Type B pancreatic cell (in vitro differentiated cells): ENCODE measurements at regions not wholly inside any gene's neighbourhood (a gene's known extent, or its start where the extent isn't known, plus 50 kb on each side); places are given as distances from the start of the nearest gene placed in this dataset.

Experiments
- DNase-seq: peaks from one replicate; pipeline ENCODE4 v3.0.0; 2021; ENCODE audit warnings: mixed read lengths; ENCODE audit not compliant: unreplicated experiment; ENCODE audit errors: extremely low spot score
- H3K27ac Mint-ChIP-seq: 2 replicates; pipeline ENCODE4 v1.8.0; 2021; ENCODE audit warnings: mild to moderate bottlenecking, mixed read lengths
- H3K27me3 Mint-ChIP-seq: 2 replicates; pipeline ENCODE4 v1.8.0; 2021; ENCODE audit warnings: mixed read lengths
- H3K36me3 Mint-ChIP-seq: 2 replicates; pipeline ENCODE4 v1.8.0; 2021; ENCODE audit warnings: mixed read lengths
- H3K4me1 Mint-ChIP-seq: one replicate; pipeline ENCODE4 v1.8.0; 2021; ENCODE audit warnings: mixed read lengths; ENCODE audit not compliant: unreplicated experiment
- H3K4me3 Mint-ChIP-seq: 2 replicates; pipeline ENCODE4 v1.8.0; 2021; ENCODE audit warnings: mild to moderate bottlenecking, mixed read lengths
- H3K9me3 Mint-ChIP-seq: 2 replicates; pipeline ENCODE4 v1.8.0; 2021; ENCODE audit warnings: mixed read lengths
- TF ChIP-seq, protein P1 (sequence below): fragments of 200-600 bp; sonication (generic); conservative IDR thresholded peaks from 2 replicates; pipeline ENCODE4 v1.5.0; 2021; ENCODE audit warnings: antibody characterized with exemption, mild to moderate bottlenecking

DNA sequence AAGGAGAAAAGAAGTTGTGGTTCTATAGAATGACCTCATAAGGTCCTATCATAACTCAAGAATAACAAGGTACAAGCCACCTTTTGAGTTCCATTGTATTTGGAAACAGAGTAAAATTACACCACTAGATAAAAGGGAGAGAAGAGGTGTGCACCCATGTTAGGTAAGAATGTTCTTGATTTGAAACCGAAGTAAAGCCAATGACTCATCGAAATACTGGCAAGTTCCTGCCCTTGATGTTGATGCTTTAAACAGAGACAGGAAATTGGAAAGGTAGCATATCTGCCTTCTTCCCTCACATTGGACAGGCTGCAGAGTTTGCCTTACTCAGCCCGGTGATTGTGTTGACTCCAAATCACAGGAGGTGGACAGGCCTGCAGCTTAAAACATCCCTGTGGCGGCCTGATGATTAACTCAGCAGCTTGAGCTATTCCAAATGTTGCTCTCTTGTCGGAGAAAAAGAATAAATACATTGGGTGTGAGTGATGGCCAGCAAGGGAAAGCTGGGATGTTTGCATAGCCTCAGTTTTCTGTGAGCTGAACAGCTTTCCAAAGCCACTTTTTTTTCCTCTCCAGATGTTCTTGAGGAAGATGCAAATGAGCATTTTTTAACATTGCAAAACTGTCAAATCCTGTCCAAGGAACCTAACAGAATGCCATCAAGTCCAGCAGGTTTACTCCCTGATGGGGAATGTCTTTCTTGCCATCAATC is 321.1 kb downstream of the NKX6-1 start:
- no peaks in the 10 kb centered on the region for H3K36me3 Mint-ChIP-seq
- TF ChIP-seq, protein P1, sequence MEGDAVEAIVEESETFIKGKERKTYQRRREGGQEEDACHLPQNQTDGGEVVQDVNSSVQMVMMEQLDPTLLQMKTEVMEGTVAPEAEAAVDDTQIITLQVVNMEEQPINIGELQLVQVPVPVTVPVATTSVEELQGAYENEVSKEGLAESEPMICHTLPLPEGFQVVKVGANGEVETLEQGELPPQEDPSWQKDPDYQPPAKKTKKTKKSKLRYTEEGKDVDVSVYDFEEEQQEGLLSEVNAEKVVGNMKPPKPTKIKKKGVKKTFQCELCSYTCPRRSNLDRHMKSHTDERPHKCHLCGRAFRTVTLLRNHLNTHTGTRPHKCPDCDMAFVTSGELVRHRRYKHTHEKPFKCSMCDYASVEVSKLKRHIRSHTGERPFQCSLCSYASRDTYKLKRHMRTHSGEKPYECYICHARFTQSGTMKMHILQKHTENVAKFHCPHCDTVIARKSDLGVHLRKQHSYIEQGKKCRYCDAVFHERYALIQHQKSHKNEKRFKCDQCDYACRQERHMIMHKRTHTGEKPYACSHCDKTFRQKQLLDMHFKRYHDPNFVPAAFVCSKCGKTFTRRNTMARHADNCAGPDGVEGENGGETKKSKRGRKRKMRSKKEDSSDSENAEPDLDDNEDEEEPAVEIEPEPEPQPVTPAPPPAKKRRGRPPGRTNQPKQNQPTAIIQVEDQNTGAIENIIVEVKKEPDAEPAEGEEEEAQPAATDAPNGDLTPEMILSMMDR, result no peak
- H3K9me3 Mint-ChIP-seq, result no peaks in the 10 kb centered on the region
- H3K4me1 Mint-ChIP-seq, result no peaks in the 10 kb centered on the region
- H3K27me3 Mint-ChIP-seq, result no peaks in the 10 kb centered on the region
- DNase-seq, result no peak
- H3K4me3 Mint-ChIP-seq, result no peak overlapping the region
- H3K27ac Mint-ChIP-seq, result no peak overlapping the region

DNA sequence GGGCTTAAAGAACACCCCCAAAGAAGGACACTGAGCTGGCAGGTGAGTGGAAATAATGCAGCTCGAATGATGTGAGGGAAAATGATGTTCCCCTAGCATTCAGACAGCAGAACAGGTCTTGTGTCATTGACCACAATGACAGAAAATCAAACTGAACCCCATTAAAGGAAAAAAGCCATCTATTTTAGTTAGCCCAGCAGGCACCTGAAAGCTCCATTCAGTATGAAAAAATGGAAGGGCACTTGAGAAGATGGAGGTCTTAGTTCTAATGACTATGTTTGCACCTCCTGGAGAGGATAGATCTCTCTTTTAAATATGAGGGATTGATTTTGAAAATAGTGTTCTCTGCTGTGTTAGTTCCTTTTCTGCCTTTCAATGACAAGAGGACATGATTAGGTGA is 323.1 kb downstream of the NKX6-1 start:
- no peak overlapping the region for H3K27ac Mint-ChIP-seq
- H3K4me3 Mint-ChIP-seq, result no peak overlapping the region
- TF ChIP-seq, protein P1, result no peak
- no peaks in the 10 kb centered on the region for H3K27me3 Mint-ChIP-seq
- H3K4me1 Mint-ChIP-seq, result no peaks in the 10 kb centered on the region
- H3K36me3 Mint-ChIP-seq, result no peaks in the 10 kb centered on the region
- no peaks in the 10 kb centered on the region for H3K9me3 Mint-ChIP-seq
- no peak for DNase-seq

- Mint-ChIP-seq H3K4me3 (no peak overlapping the region), H3K4me1 (no peaks in the 10 kb centered on the region), H3K27ac (no peak overlapping the region), H3K27me3 (no peaks in the 10 kb centered on the region), H3K9me3 (no peaks in the 10 kb centered on the region), H3K36me3 (no peaks in the 10 kb centered on the region)
- no peak for DNase-seq
- TF ChIP-seq, protein P1, result no peak
These were observed 327.2 kb downstream of the NKX6-1 start for GRCh38 chr4:84171871-84172270.

DNA sequence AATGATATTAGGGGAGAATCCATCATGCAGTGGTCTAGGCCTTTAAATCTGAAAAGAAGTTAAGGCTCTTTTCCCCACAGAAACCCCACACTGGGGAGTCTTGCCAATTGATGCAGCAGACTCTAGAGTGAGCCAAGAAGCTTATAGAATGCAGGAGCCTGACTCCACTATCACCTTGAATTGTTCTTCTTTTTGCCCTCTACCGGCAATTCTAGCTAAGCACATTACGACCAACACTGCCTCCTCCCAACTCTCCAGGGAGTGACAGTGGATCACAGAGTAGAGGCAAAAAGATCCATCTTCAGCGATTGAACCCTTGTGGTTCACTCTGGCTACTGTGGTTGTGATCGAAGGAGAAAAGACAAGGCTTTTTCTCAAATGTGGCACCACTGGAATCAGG is 331.5 kb downstream of the NKX6-1 start:
- no peak overlapping the region for H3K27ac Mint-ChIP-seq
- H3K36me3 Mint-ChIP-seq, result no peaks in the 10 kb centered on the region
- H3K27me3 Mint-ChIP-seq, result no peaks in the 10 kb centered on the region
- no peak for DNase-seq
- no peaks in the 10 kb centered on the region for H3K4me1 Mint-ChIP-seq
- H3K4me3 Mint-ChIP-seq, result no peak overlapping the region
- TF ChIP-seq, protein P1, result peak; percentile 56
- H3K9me3 Mint-ChIP-seq, result no peaks in the 10 kb centered on the region

- TF ChIP-seq, protein P1, result no peak
- H3K36me3 Mint-ChIP-seq, result no peaks in the 10 kb centered on the region
- H3K4me1 Mint-ChIP-seq, result no peaks in the 10 kb centered on the region
- no peaks in the 10 kb centered on the region for H3K9me3 Mint-ChIP-seq
- H3K4me3 Mint-ChIP-seq, result no peak overlapping the region
- H3K27me3 Mint-ChIP-seq, result no peaks in the 10 kb centered on the region
- DNase-seq, result no peak
- no peak overlapping the region for H3K27ac Mint-ChIP-seq
These were observed 332.0 kb downstream of the NKX6-1 start for GRCh38 chr4:84167093-84167492.
